K562 (cell line): ENCODE measurements at regions not wholly inside any gene's neighbourhood (a gene's known extent, or its start where the extent isn't known, plus 50 kb on each side); places are given as distances from the start of the nearest gene placed in this dataset.

Experiments
- ATAC-seq: fragments of 200-7000 bp; cut with Tn5 transposase; 3 replicates; pipeline ENCODE4 v1.9.1; 2020; ENCODE audit warnings: moderate library complexity
- BruUV-seq: library from RNA; stranded (reverse); fragments of 400-500 nt; replicated peaks from 2 replicates; lab custom pipeline; 2021; lab: Mats Ljungman, UMichigan
- CTCF ChIA-PET: fragments of 300-600 bp; formaldehyde crosslinking; extraction: SDS; loops from one replicate; lab custom pipeline; 2021; ENCODE audit warnings: low intra/inter-chr PET ratio; lab: Yijun Ruan, JAX
- POLR2A ChIA-PET: fragments of 300-600, 350-650 bp; sonication (Branson Sonifier 250); formaldehyde crosslinking; extraction: SDS; loops from one replicate; lab custom pipeline; 2021; ENCODE audit warnings: antibody characterized with exemption, inconsistent platforms; lab: Yijun Ruan, JAX
- DNase-seq, 4 experiments: peaks; one replicate each; pipeline versions ENCODE4 v3.0.0 to v3.0.0-alpha.2; 2011 to 2018; ENCODE audit warnings: low spot score in 3 of 4, mixed read lengths in 3 of 4; ENCODE audit errors: extremely low read depth in 1 of 4
- FAIRE-seq: peaks from 2 replicates; lab custom pipeline; 2011; peaks lifted over from hg19 to GRCh38; lab: Jason Lieb, UNC
- H2AFZ ChIP-seq: 2 replicates; pipeline ENCODE4 v1.6.0; 2011; ENCODE audit warnings: low read depth, low read length, control low read depth, inconsistent platforms
- H3K27ac ChIP-seq: fragments of 200-600 bp; 3 replicates; pipeline ENCODE4 v1.8.0; 2011; ENCODE audit warnings: low read depth, mild to moderate bottlenecking, control low read depth, inconsistent platforms, low read length, moderate library complexity, mixed read lengths; ENCODE audit errors: extremely low read depth
- H3K27me3 ChIP-seq, 2 experiments: fragments of 300-600 bp in 1 of 2; 2 replicates in 1 of 2; 3 replicates in 1 of 2; pipeline versions ENCODE4 v1.6.0 to v1.8.0; 2011; ENCODE audit warnings: inconsistent platforms in 2 of 2, low read length in 2 of 2, mild to moderate bottlenecking in 1 of 2, mixed read lengths in 1 of 2, moderate library complexity in 1 of 2; ENCODE audit not compliant: control insufficient read depth in 2 of 2, insufficient read depth in 2 of 2
- H3K36me3 ChIP-seq: fragments of 300-600 bp; 3 replicates; pipeline ENCODE4 v1.8.0; 2011; ENCODE audit warnings: mild to moderate bottlenecking, low read length, inconsistent platforms; ENCODE audit not compliant: control insufficient read depth, insufficient read depth
- H3K4me1 ChIP-seq, 2 experiments: fragments of 200-600 bp in 1 of 2; replicated peaks in 1 of 2; 2 replicates in 1 of 2; 3 replicates in 1 of 2; pipeline versions ENCODE4 v1.5.1 to v1.8.0; 2011; ENCODE audit warnings: inconsistent platforms in 2 of 2, low read length in 2 of 2, mild to moderate bottlenecking in 1 of 2, mixed read lengths in 1 of 2, moderate library complexity in 1 of 2; ENCODE audit not compliant: control insufficient read depth in 2 of 2, insufficient read depth in 2 of 2
- H3K4me2 ChIP-seq: 2 replicates; pipeline ENCODE4 v1.6.1; 2011; ENCODE audit warnings: low read length, control low read depth, inconsistent platforms, mixed read lengths; ENCODE audit not compliant: insufficient read depth
- H3K4me3 ChIP-seq: fragments of 200-600 bp; sonication (generic), shearing (Covaris generic); 2 replicates; pipeline ENCODE4 v1.5.1; 2016; ENCODE audit warnings: control low read depth, inconsistent platforms
- H3K79me2 ChIP-seq: fragments of 200-600 bp; 3 replicates; pipeline ENCODE4 v1.8.0; 2011; ENCODE audit warnings: low read length, inconsistent platforms; ENCODE audit not compliant: control insufficient read depth, insufficient read depth
- H3K9ac ChIP-seq, 2 experiments: 2 replicates each; pipeline versions ENCODE4 v1.6.0 to v1.6.1; 2011; ENCODE audit warnings: low read depth in 2 of 2, low read length in 2 of 2, control low read depth in 1 of 2, inconsistent platforms in 1 of 2, mild to moderate bottlenecking in 1 of 2, mixed read lengths in 1 of 2; ENCODE audit not compliant: insufficient read depth in 1 of 2
- H3K9me1 ChIP-seq: one replicate; pipeline ENCODE4 v1.6.0; 2011; ENCODE audit warnings: inconsistent platforms, mild to moderate bottlenecking, low read length, moderate library complexity; ENCODE audit not compliant: control insufficient read depth, insufficient read depth
- H3K9me3 ChIP-seq: replicated peaks from 2 replicates; pipeline ENCODE4 v1.5.1; 2011; ENCODE audit warnings: low read depth, low read length, inconsistent platforms; ENCODE audit not compliant: control insufficient read depth, insufficient read depth
- H4K20me1 ChIP-seq: replicated peaks from 2 replicates; pipeline ENCODE4 v1.6.1; 2011; ENCODE audit warnings: low read length, inconsistent platforms, mixed read lengths; ENCODE audit not compliant: control insufficient read depth, insufficient read depth
- CBFB ChIP-seq: sonication (generic); formaldehyde crosslinking; IDR thresholded peaks from 2 replicates; pipeline ENCODE4 v1.4.0; 2020; ENCODE audit warnings: mild to moderate bottlenecking, missing genetic modification reagents
- ETV6 ChIP-seq, 3 experiments: fragments of 150-350 bp in 1 of 3; sonication (generic) in 1 of 3; formaldehyde crosslinking in 1 of 3; IDR thresholded peaks; 2 replicates each; pipeline versions ENCODE4 v1.6.1 to v1.8.0; 2014 to 2022; ENCODE audit warnings: borderline replicate concordance in 2 of 3, low read depth in 2 of 3, antibody characterized with exemption in 1 of 3, low read length in 1 of 3, mild to moderate bottlenecking in 1 of 3, missing genetic modification reagents in 1 of 3
- GTF2E2 ChIP-seq: fragments of 200-800 bp; sonication (Bioruptor generic); IDR thresholded peaks from 2 replicates; pipeline ENCODE4 v1.6.1; 2016; ENCODE audit warnings: missing genetic modification characterization, missing compliant biosample characterization
- KAT2B ChIP-seq: IDR thresholded peaks from one replicate; pipeline ENCODE4 v1.6.1; 2012; ENCODE audit warnings: low read depth, mild to moderate bottlenecking, control low read depth, inconsistent platforms, low read length, moderate library complexity
- MXI1 ChIP-seq: IDR thresholded peaks from 2 replicates; pipeline ENCODE4 v1.6.1; 2011; ENCODE audit warnings: low read depth, mild to moderate bottlenecking, improper control_type of control experiment, low read length
- NR2C2 ChIP-seq, 2 experiments: fragments of 200-800 bp in 1 of 2; sonication (Bioruptor generic) in 1 of 2; sonication (generic) in 1 of 2; formaldehyde crosslinking in 1 of 2; IDR thresholded peaks; 2 replicates each; pipeline versions ENCODE4 v1.6.1 to v1.8.0; 2016 to 2022; ENCODE audit warnings: mild to moderate bottlenecking in 1 of 2, missing compliant biosample characterization in 1 of 2, missing genetic modification characterization in 1 of 2, missing genetic modification reagents in 1 of 2
- POLR2A ChIP-seq: fragments of 450-650 bp; conservative IDR thresholded peaks from 2 replicates; pipeline ENCODE4 v1.6.1; 2016
- SNRNP70 ChIP-seq: fragments of 200-400 bp; formaldehyde crosslinking; optimal IDR thresholded peaks from 2 replicates; pipeline ENCODE3; 2017; ENCODE audit warnings: low read depth, low read length
- SRSF3 ChIP-seq: fragments of 200-400 bp; formaldehyde crosslinking; IDR thresholded peaks from 2 replicates; pipeline ENCODE4 v1.6.1; 2016; ENCODE audit warnings: mild to moderate bottlenecking, low read length, moderate library complexity; ENCODE audit not compliant: insufficient read depth
- ZNF589 ChIP-seq: fragments of 200-800 bp; sonication (Bioruptor generic); IDR thresholded peaks from 2 replicates; pipeline ENCODE4 v1.6.1; 2016; ENCODE audit warnings: low read depth, missing genetic modification characterization, missing compliant biosample characterization
- WGBS: fragments of 100-300 bp; shearing (Covaris generic); methylation state at CpG from one replicate; pipeline ENCODE4 v1.1.6; 2016; ENCODE audit warnings: low coverage, mixed read lengths; ENCODE audit not compliant: insufficient coverage; ENCODE audit errors: missing lambda C conversion rate; 5-methylcytosine and 5-hydroxymethylcytosine counted together
- in situ Hi-C: fragments of 300-500 bp; cut with MboI; formaldehyde crosslinking; loops from 4 replicates; pipeline ENCODE4 v1.15.0; 2018; ENCODE audit warnings: inconsistent platforms, mixed read lengths
- intact Hi-C: fragments of 100-400 bp; cut with micrococcal nuclease; formaldehyde crosslinking; loops from 2 replicates; pipeline ENCODE4 v1.14.2; 2022
- TF ChIP-seq, protein P1 (sequence below), 2 experiments: fragments of 450-650 bp; IDR thresholded peaks; 2 replicates each; pipeline ENCODE4 v1.6.1; 2016; ENCODE audit warnings: mild to moderate bottlenecking in 2 of 2, borderline replicate concordance in 1 of 2, low read depth in 1 of 2, moderate library complexity in 1 of 2
- TF ChIP-seq, protein P2 (sequence below): fragments of 200-400 bp; formaldehyde crosslinking; IDR thresholded peaks from 2 replicates; pipeline ENCODE4 v1.6.1; 2017; ENCODE audit warnings: mild to moderate bottlenecking, low read depth, low read length, moderate library complexity

DNA sequence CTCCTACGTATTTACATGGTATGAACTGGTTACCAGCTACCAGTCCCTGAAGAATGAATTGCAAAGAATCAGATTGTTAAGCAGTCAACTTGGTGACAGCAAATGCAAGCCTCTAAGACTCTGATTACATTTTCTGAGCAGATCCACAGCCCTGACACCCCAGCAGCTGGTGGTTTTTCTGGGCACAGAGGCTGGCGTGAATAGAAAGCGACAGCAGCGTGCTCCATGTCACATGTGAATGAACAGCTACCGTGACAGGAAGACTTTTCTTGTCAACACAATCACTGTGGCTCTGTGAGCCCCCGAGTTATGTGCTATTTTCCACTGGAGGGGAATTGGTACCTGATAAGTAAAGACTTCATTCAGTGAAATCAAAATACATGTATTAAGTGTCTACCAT, 93.2 kb upstream of the CBLN2 start:
- H3K9me3 ChIP-seq: no peaks in the 10 kb centered on the region
- H3K4me2 ChIP-seq: no peak overlapping the region
- no peaks in the 10 kb centered on the region for H3K27me3 ChIP-seq
- in situ Hi-C loops: no loop called here
- FAIRE-seq (no peak), ATAC-seq (no peak), DNase-seq (no peak)
- no peak overlapping the region for H2AFZ ChIP-seq
- H3K27ac ChIP-seq: no peak overlapping the region
- WGBS: 8% methylated on average over 6 of the region's 6 CpGs
- H3K9me1 ChIP-seq: no peaks in the 10 kb centered on the region
- H3K4me3 ChIP-seq: no peak overlapping the region
- intact Hi-C loops: no loop called here
- H4K20me1 ChIP-seq: no peaks in the 10 kb centered on the region
- H3K36me3 ChIP-seq: no peaks in the 10 kb centered on the region
- H3K79me2 ChIP-seq: no peaks in the 10 kb centered on the region
- no peaks in the 10 kb centered on the region for H3K4me1 ChIP-seq
- POLR2A ChIA-PET: no interaction called here
- no TSS peak for BruUV-seq
- CTCF ChIA-PET: no interaction called here
- no peak overlapping the region for H3K9ac ChIP-seq
- TF ChIP-seq, protein P1, sequence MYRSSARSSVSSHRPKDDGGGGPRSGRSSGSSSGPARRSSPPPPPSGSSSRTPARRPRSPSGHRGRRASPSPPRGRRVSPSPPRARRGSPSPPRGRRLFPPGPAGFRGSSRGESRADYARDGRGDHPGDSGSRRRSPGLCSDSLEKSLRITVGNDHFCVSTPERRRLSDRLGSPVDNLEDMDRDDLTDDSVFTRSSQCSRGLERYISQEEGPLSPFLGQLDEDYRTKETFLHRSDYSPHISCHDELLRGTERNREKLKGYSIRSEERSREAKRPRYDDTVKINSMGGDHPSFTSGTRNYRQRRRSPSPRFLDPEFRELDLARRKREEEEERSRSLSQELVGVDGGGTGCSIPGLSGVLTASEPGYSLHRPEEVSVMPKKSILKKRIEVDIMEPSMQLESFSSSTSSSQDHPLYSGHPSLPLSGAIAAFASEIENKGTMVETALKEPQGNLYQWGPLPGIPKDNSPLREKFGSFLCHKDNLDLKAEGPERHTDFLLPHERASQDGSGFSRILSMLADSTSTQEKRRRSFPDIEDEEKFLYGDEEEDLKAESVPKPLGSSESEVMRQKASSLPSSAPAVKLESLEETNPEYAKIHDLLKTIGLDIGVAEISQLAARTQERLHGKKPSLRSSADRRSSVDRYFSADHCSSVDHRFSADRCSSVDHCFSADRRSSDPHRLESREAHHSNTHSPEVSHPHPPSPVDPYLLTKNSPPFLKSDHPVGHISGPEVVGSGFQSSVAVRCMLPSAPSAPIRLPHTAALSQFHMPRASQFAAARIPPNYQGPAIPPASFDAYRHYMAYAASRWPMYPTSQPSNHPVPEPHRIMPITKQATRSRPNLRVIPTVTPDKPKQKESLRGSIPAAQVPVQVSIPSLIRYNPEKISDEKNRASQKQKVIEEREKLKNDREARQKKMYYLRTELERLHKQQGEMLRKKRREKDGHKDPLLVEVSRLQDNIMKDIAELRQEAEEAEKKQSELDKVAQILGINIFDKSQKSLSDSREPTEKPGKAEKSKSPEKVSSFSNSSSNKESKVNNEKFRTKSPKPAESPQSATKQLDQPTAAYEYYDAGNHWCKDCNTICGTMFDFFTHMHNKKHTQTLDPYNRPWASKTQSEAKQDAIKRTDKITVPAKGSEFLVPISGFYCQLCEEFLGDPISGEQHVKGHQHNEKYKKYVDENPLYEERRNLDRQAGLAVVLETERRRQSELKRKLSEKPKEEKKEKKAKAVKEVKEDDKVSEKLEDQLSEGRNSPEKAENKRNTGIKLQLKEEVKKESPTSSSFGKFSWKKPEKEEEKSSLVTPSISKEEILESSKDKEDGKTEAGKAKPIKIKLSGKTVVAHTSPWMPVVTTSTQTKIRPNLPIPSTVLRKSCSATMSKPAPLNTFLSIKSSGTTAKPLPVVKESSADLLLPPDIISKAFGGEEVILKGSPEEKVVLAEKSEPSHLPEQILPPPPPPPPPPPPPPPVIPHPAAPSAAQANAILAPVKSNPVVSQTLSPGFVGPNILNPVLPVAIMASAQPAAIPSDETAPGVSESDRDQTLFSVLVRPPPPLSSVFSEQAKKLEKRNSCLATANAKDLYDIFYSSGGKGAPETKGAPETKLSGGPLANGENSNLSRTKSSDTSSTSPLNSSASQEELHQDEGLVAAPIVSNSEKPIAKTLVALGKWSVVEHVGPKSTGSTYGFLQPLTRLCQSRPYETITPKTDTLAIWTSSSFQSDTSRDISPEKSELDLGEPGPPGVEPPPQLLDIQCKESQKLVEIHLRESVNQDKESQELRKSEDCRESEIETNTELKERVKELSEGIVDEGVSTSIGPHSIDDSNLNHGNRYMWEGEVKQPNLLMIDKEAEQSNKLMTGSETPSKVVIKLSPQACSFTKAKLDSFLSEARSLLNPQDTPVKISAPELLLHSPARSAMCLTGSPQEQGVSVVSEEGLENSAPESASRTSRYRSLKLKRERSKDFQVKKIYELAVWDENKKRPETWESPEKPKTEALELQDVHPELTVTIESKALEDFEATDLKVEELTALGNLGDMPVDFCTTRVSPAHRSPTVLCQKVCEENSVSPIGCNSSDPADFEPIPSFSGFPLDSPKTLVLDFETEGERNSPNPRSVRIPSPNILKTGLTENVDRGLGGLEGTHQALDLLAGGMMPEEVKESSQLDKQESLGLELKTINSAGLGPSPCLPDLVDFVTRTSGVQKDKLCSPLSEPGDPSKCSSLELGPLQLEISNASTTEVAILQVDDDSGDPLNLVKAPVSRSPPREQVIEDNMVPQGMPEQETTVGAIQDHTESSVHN (IDR thresholded peaks at IDR 0.05; ENCODE audit: borderline replicate concordance in 1 of 2, low read depth in 1 of 2): no peak
- TF ChIP-seq SRSF3 (no peak), CBFB (CRISPR knock-in tag) (no peak), NR2C2 (CRISPR knock-in tag; IDR thresholded peaks at IDR 0.05) (no peak), NR2C2 (tag; IDR thresholded peaks at IDR 0.05) (no peak), MXI1 (no peak), ETV6 (IDR thresholded peaks at IDR 0.05; ENCODE audit: borderline replicate concordance in 1 of 2, low read depth in 2 of 2, low read length in 1 of 2) (no peak), ETV6 (CRISPR knock-in tag; IDR thresholded peaks at IDR 0.05; ENCODE audit: borderline replicate concordance) (no peak), GTF2E2 (tag) (no peak), KAT2B (no peak), POLR2A (no peak), SNRNP70 (no peak), ZNF589 (CRISPR knock-in tag) (no peak)
- TF ChIP-seq, protein P2, sequence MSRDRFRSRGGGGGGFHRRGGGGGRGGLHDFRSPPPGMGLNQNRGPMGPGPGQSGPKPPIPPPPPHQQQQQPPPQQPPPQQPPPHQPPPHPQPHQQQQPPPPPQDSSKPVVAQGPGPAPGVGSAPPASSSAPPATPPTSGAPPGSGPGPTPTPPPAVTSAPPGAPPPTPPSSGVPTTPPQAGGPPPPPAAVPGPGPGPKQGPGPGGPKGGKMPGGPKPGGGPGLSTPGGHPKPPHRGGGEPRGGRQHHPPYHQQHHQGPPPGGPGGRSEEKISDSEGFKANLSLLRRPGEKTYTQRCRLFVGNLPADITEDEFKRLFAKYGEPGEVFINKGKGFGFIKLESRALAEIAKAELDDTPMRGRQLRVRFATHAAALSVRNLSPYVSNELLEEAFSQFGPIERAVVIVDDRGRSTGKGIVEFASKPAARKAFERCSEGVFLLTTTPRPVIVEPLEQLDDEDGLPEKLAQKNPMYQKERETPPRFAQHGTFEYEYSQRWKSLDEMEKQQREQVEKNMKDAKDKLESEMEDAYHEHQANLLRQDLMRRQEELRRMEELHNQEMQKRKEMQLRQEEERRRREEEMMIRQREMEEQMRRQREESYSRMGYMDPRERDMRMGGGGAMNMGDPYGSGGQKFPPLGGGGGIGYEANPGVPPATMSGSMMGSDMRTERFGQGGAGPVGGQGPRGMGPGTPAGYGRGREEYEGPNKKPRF: no peak
